Endometrium (tissue), 2 donors: ENCODE measurements at regions not wholly inside any gene's neighbourhood (a gene's known extent, or its start where the extent isn't known, plus 50 kb on each side); places are given as distances from the start of the nearest gene placed in this dataset.
"Not testable (repeated sequence)": the region's sequence is repeated elsewhere in the genome, so short reads cannot be mapped to it uniquely, and the experiment has no call there.

Experiments used
- FAIRE-seq: peaks from 2 replicates; lab custom pipeline; 2012; peaks lifted over from hg19 to GRCh38; lab: Jason Lieb, UNC
- donor health status: control.
- donor health status: control.

GRCh38 chr7:89772276-89772675 is 382.0 kb upstream of the STEAP1 start:
- no peak for FAIRE-seq

DNA sequence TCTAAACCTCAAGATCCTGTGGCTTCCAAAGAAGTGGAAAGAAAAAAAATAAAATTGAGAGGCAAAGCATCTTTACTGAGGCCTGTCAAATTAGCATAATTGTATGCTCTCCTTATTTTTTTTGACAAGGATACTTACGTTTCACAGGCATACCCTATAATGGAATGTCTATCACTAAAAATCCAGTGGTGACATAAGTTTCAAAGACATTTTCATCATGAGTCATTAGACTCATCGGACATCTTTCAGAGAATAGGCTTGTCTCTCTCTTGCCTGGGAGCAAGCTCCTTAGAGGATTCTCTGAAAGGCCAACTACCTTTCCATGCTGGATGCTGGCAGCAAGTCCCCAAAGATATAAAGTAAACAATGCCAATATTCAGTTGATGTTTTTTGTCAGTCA is 380.7 kb upstream of the STEAP1 start:
- no peak for FAIRE-seq

DNA sequence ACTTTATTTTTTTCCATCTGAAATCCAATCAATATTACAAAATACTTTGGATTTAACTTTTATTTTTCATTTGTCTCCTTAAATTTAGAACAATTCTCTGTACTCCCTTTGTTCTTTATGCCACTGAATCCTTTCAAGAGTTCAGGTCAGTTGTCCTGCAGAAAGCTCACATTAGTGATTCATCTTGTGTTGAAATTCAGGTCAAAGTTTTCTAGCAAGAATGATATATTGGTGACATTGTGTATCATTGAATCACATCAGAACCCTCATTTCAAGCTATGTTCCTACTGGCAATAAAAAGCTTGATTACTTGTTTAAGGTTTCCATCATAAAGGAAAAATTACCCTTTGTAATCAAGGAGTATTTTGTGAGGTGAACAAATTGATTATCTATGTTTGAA is 378.8 kb upstream of the STEAP1 start:
- FAIRE-seq: no peak

- FAIRE-seq: no peak
Observed at GRCh38 chr7:89776980-89777379, 377.3 kb upstream of the STEAP1 start.

DNA sequence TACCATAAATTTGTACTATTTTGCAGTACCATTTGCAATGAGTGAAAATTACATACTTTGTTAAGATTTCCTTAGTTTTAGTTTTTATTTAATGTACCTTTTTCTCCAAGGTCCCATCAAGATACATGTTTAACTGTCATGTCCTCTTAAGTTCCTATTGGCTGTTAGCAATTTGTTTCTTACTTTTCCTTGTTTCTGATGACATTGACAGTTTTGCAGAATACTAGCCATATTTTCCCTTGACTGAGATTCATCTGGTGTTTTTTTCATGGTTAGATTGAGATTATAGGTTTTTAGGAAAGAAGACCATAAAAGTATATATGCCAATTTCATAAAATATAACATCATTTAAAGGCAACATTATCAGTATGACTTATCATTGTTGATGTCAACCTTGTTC is 376.8 kb upstream of the STEAP1 start:
- FAIRE-seq: no peak

- FAIRE-seq: no peak
Observed at GRCh38 chr7:89780291-89780690, 374.0 kb upstream of the STEAP1 start.

- no peak for FAIRE-seq
Observed at GRCh38 chr7:89796481-89796880, 357.8 kb upstream of the STEAP1 start.

DNA sequence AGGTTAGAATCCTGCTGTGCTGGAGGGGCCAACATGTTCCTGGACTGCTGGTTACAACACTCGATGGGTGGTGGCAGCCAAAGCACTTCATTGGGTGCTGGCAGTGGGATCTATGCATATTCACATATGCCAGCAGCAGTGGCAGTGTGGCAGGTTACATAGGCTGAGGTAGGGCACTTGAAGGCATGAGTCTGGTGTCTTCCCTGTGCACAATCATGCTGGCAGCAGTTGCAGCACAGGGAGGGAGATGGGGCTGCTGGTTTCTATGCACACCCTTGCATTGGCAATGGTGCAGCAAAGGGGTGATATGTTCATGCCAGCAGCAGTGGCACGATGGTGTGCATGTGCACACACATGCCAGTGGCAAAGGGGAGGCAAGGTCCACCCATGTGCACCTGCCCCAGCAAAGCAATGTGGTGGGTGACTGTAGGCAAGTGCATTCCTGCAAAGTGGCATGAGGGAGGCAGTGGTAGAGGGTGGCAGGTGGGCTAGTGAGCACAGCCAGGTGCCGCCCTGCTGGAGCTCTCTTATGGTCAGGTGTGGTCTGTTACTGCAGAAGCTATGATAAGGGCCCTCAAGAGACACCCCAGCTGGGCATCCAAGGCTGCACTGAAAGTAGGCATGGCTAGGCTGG is 356.2 kb upstream of the STEAP1 start:
- no peak for FAIRE-seq

DNA sequence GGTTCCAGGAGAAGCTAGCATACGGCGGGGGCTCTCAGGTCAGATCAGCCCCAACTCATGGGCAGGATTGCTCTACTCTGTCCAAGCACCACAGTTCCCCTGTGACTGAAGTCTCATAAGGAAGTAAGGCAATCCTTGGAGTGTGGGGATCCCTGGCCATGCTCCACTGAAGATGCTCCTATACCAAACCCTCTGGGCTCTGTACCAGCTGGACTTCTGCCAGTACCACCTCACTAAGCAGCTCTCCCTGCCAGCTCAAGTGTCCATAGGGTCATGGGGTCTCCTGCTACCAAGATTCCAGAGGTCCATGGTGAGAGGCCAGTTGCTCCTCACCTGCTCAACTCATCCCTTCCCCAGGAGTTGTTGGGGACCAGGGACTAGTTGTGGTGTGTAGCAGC is 355.7 kb upstream of the STEAP1 start:
- no peak for FAIRE-seq

- FAIRE-seq: no peak
Observed at GRCh38 chr7:89800761-89801160, 353.5 kb upstream of the STEAP1 start.

DNA sequence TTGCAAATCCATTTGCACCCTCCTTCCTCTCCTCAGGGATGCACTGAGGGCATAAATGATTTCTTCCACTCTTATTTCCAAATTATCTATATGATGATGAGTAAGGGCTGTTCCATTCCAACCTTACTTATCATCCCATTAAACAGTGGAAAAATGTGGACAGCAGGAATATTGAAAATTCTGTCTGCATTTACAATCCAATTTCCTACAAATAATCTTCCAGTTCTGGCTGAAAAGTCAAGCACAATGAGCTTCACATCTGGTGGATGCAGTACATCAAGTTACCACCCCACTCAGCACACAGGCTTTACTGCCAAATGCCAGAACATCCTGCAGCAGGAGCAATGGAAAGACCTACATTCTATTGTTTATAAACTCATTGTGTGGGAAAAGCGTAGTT is 345.0 kb upstream of the STEAP1 start:
- no peak for FAIRE-seq

- FAIRE-seq: no peak
Observed at GRCh38 chr7:89813081-89813480, 341.2 kb upstream of the STEAP1 start.

GRCh38 chr7:89826121-89826520 is 328.1 kb upstream of the STEAP1 start:
- no peak for FAIRE-seq

DNA sequence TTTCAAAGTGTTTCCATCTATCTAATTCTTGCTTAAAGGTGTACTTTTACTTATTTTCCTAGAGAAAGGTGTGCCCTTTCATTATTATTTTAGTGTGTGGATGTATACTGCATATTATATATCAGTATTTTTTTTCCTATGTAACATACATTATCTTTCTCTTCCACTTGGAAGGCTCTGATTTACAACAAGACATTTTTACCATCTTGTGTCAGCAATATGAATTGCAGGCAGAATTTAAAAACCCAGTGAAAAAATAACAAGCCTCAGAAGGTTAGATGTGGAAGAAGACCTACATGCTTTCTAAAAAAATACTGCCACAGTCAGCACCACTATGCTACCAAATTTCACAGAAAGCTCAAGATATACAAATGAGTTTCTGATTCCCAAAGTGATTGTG is 327.7 kb upstream of the STEAP1 start:
- FAIRE-seq: no peak

DNA sequence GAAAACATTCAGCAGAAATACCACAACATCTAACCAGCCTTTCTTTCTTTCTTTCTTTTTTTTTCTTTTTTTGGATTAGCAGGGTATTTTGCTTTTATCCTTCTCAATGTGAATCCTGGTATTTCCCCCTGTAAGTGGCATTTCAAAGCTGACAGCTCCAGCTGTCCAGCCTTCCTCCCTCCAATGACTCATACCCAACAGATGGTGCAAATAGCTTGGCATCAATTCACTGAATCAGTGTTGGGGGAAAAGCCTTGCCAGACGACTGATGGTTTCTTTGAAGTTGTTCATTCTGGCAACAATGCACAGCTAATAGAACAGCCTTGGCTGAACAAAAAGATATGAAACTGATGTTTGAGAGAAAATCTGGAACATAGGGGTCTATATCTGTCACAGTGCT is 316.8 kb upstream of the STEAP1 start:
- FAIRE-seq: no peak

DNA sequence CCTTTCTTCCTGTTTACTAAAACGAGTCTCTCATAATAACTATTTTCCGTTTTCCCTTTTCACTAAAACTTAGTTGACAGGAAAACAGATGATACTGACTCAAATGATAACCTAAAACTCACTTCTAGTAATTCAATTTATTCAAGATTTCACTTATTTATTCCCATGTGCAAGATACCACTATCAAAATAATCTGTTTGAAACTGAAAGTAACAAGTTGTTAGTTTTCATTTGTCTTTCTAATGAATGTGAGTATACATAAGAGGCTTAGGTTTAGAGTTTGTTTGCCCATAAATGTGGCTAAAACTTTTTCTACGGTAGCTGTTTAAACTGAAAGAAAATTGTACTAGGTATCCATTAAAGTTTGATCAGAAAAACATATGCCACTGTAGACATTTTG is 314.9 kb upstream of the STEAP1 start:
- no peak for FAIRE-seq

GRCh38 chr7:89845952-89846351 is 308.3 kb upstream of the STEAP1 start:
- FAIRE-seq: no peak

DNA sequence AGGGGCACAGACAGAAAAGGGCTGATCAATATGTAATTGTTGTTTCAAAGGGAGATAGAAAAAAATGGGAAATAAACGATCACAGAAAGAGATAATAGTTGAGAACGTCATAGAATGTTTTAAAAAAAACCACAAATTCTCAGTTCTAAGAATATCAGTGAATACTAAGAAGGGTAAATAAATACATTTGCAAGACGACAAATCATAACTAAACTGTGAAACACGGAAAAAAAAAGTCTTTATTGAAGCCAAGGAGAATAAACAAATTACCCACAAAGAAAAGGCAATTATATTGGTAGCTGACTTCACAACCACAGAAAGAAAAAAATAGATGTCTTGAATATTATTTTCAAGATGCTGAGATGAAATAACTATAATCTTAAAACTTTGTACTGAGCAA is 305.2 kb upstream of the STEAP1 start:
- FAIRE-seq: no peak

- not testable (repeated sequence) for FAIRE-seq
Observed at GRCh38 chr7:89857053-89857452, 297.2 kb upstream of the STEAP1 start.

- FAIRE-seq: no peak
Observed at GRCh38 chr7:89857767-89858166, 296.5 kb upstream of the STEAP1 start.

DNA sequence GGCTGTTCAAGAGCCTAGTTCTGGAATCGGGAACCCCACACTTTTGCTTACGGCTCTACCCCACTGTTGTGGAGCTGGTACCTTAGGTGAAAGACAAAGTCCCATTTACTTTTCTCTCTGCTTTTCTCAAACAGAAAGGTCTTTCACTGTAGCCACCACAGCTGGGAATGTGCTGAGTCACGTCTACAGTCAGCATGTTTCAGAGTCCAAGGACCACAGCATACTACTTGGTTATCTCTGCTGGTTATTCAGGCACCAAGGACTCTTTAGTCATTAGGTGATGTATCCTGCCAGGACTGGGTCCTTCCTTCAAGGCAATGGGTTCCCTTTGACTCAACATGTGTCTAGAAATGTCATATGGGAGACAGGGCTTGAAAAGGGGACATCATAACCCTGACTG is 266.8 kb upstream of the STEAP1 start:
- FAIRE-seq: no peak

DNA sequence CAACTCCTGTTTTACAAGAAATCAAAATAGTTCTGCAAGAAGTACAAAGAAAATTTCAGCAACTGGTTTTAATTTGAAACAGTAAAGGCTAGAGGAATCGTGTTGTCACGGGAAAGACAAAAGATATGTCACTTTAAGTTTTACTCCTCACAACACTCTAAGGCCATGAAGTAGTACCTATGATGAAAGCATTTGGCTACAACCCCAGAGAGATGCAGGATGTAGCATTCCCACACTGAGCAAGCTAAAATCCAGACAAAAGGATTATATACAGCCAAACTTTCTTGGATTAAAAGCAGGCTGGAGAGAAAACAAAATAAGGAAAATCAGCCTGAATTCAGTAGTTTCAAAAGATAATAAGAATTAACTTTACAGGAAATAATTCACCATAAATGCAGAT is 245.5 kb upstream of the STEAP1 start:
- FAIRE-seq: no peak

GRCh38 chr7:89914711-89915110 is 239.6 kb upstream of the STEAP1 start:
- FAIRE-seq: no peak

DNA sequence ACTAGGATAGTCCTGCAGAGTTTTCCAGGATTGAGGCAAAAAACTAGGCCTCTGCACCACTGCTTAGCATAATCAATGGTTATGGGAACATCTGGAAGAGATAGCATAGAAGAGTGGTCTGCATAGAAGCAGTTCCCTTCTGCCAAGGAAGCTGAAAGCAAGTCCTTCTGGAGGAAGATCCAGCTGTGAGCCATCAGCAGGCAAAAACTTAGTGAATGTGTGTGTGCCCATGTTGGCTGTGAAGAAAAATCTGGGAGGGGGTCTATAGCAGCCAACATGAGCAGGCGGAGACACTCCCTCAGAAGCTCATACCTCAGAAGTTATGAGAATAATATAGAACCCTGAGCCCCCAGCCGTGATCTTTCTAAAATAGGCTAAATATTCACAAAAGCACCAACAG is 228.1 kb upstream of the STEAP1 start:
- no peak for FAIRE-seq

DNA sequence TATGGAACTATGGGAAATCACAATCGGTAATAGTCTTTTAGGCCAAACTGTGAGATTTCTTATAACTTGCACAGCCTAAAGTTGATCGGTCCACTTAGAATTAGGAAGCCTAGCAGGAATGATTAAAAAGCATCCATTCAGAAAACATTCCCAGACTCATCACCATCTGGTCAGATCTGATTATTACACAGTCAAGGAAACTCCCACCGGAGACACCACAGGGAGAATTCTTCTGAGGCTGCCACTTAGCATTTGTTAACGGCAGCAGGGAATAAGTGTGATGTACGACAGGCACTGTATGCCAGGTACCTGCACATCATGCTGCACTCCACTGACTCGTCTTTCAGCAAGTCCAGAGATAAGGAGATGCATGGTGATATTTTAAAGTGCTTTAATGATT is 227.6 kb upstream of the STEAP1 start:
- FAIRE-seq: no peak
